ENCODE measurements at regions not wholly inside any gene's neighbourhood (a gene's known extent, or its start where the extent isn't known, plus 50 kb on each side); places are given as distances from the start of the nearest gene placed in this dataset.

DNA sequence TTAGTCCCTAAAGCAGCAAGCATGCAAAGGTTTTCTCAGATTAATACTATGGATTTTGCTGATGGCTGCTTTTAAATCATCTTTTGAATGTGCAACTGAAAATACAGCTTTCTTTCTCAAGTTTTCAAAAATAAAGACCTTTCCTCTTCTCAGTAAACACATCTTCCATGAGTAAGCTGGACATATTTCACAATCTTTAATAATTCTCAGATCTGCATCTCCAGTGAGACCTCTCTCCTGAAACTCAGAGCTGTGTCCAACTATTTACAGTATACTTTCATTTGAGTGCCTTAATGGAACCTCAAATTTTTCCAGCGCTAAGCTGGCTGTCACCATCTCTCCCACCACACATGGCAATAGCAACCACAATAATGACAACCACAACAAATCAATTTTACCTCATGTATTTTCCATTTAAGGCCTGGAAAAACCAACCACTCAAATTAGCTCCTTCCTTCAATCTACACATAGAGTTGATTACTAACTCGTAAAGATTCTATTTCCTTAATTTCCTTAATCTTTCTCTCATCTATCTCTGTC lies 192.4 kb upstream of the RPL34 start:
- Histone ChIP-seq H3K27me3 (ENCODE audit: insufficient read depth, poor library complexity, severe bottlenecking) (no peaks in the 10 kb centered on the region), H3K4me1 (ENCODE audit: insufficient read depth, poor library complexity, severe bottlenecking) (no peaks in the 10 kb centered on the region), H3K27ac (ENCODE audit: poor library complexity, severe bottlenecking) (no peak overlapping the region), H3K4me3 (ENCODE audit: severe bottlenecking) (no peak overlapping the region), H3K9me3 (ENCODE audit: severe bottlenecking) (no peaks in the 10 kb centered on the region), H3K36me3 (ENCODE audit: low read depth) (no peaks in the 10 kb centered on the region)
- no peak for TF ChIP-seq CTCF (IDR thresholded peaks at IDR 0.05; ENCODE audit: poor library complexity, severe bottlenecking)
- no peak for DNase-seq (ENCODE audit: low spot score)
- no peak for ATAC-seq (ENCODE audit: low read depth)

DNA sequence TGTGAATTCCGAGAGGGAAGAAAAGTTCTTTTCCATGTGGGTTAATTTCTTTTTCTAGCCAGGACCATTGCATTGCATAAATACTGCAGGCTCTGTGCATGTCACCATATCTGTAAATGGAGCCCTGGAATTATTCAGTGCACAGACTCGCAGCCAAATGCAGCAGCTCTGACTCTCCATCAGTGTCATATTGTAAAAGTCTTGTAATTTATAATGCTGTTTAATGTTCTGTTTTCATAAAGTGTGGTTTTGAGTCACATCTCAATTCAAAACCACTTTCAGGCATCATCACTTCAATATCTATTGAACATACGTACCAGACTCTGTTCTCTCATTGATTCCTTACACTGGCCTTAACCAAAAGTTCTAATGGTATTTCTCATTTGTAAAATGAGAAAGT lies 193.9 kb upstream of the RPL34 start:
- DNase-seq (ENCODE audit: low spot score): no peak
- no peak overlapping the region for H3K27ac ChIP-seq (ENCODE audit: poor library complexity, severe bottlenecking)
- TF ChIP-seq CTCF (IDR thresholded peaks at IDR 0.05; ENCODE audit: poor library complexity, severe bottlenecking): no peak

DNA sequence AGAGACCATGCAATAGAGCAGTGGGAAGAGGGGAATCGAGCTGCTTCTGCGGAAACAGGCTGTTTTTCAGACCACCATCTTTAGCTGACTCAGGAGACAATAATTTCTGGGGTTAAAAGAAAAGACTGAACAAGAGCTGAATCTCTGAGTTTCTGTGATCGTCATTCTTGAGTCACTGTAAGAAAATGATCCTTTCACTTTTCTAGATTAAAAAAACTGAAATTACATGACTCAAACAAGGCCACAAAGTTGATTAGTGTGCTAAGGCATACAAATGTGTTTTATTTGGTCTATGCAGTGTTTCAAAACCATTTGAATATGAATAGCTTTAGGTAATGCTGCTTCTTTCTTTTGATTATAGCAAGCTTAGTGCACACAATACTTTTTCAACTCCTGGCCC lies 194.4 kb upstream of the RPL34 start:
- no peak for TF ChIP-seq CTCF (IDR thresholded peaks at IDR 0.05; ENCODE audit: poor library complexity, severe bottlenecking)
- Histone ChIP-seq H3K4me1 (ENCODE audit: insufficient read depth, poor library complexity, severe bottlenecking) (no peaks in the 10 kb centered on the region), H3K4me3 (ENCODE audit: severe bottlenecking) (no peak overlapping the region), H3K36me3 (ENCODE audit: low read depth) (no peaks in the 10 kb centered on the region), H3K9me3 (ENCODE audit: severe bottlenecking) (no peaks in the 10 kb centered on the region), H3K27ac (ENCODE audit: poor library complexity, severe bottlenecking) (no peak overlapping the region), H3K27me3 (ENCODE audit: insufficient read depth, poor library complexity, severe bottlenecking) (no peaks in the 10 kb centered on the region)
- ATAC-seq (ENCODE audit: low read depth) (peak; percentile 72; the same call in 2 of the 3 replicates), DNase-seq (ENCODE audit: low spot score) (no peak)

More for the DNA sequence above, 193.9 kb upstream of the RPL34 start:
- no peaks in the 10 kb centered on the region for H3K9me3 ChIP-seq (ENCODE audit: severe bottlenecking)
- H3K27me3 ChIP-seq (ENCODE audit: insufficient read depth, poor library complexity, severe bottlenecking): no peaks in the 10 kb centered on the region
- H3K4me3 ChIP-seq (ENCODE audit: severe bottlenecking): no peak overlapping the region
- no peaks in the 10 kb centered on the region for H3K4me1 ChIP-seq (ENCODE audit: insufficient read depth, poor library complexity, severe bottlenecking)
- no peaks in the 10 kb centered on the region for H3K36me3 ChIP-seq (ENCODE audit: low read depth)
- ATAC-seq (ENCODE audit: low read depth): no peak

- no peak for TF ChIP-seq CTCF (IDR thresholded peaks at IDR 0.05; ENCODE audit: poor library complexity, severe bottlenecking)
- DNase-seq (ENCODE audit: low spot score): no peak
- no peaks in the 10 kb centered on the region for H3K9me3 ChIP-seq (ENCODE audit: severe bottlenecking)
- no peaks in the 10 kb centered on the region for H3K4me1 ChIP-seq (ENCODE audit: insufficient read depth, poor library complexity, severe bottlenecking)
- H3K36me3 ChIP-seq (ENCODE audit: low read depth): no peaks in the 10 kb centered on the region
- H3K4me3 ChIP-seq (ENCODE audit: severe bottlenecking): no peak overlapping the region
- no peaks in the 10 kb centered on the region for H3K27me3 ChIP-seq (ENCODE audit: insufficient read depth, poor library complexity, severe bottlenecking)
- ATAC-seq (ENCODE audit: low read depth): no peak
- H3K27ac ChIP-seq (ENCODE audit: poor library complexity, severe bottlenecking): no peak overlapping the region
Measured at GRCh38 chr4:108417923-108418322, 202.5 kb upstream of the RPL34 start.

DNA sequence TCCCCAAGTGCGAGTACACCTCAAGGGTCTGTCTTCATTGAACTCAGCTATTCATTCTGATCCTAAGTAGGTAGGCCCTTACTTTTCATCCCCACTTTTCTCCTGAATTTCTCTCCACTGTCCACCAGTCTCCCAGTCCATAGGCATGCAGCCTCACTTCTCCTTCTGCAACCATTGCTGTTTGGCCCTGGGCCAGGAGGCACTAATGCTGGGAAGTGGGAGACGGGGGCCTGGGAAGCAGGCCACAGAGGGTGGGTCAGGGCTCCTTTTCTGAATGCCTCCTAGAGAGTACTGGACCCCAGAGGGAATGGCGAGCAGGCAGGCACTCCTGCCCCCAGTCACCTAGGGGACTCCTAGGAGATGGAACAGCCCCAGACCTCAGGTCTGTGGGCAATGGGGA lies 203.5 kb upstream of the RPL34 start:
- Histone ChIP-seq H3K36me3 (ENCODE audit: low read depth) (no peaks in the 10 kb centered on the region), H3K27ac (ENCODE audit: poor library complexity, severe bottlenecking) (no peak overlapping the region), H3K27me3 (ENCODE audit: insufficient read depth, poor library complexity, severe bottlenecking) (no peaks in the 10 kb centered on the region), H3K4me3 (ENCODE audit: severe bottlenecking) (no peak overlapping the region), H3K4me1 (ENCODE audit: insufficient read depth, poor library complexity, severe bottlenecking) (no peaks in the 10 kb centered on the region), H3K9me3 (ENCODE audit: severe bottlenecking) (no peaks in the 10 kb centered on the region)
- TF ChIP-seq CTCF (IDR thresholded peaks at IDR 0.05; ENCODE audit: poor library complexity, severe bottlenecking): no peak
- no peak for ATAC-seq (ENCODE audit: low read depth)
- DNase-seq (ENCODE audit: low spot score): no peak

All from RWPE2 (cell line).